HL-60 (cell line): ENCODE measurements at regions not wholly inside any gene's neighbourhood (a gene's known extent, or its start where the extent isn't known, plus 50 kb on each side); places are given as distances from the start of the nearest gene placed in this dataset.

ENCODE experiments used
- DNase-seq, 2 experiments: peaks; one replicate each; pipeline ENCODE4 v3.0.0-alpha.2; 2010 to 2020; ENCODE audit warnings: low read depth in 1 of 2, low spot score in 1 of 2
- H3K27ac ChIP-seq: fragments of 250-450 bp; sonication (Bioruptor Pico); replicated peaks from 2 replicates; pipeline ENCODE4 v1.5.1; 2020; ENCODE audit warnings: mild to moderate bottlenecking, moderate library complexity
- H3K27me3 ChIP-seq: fragments of 250-450 bp; sonication (Bioruptor Pico); 2 replicates; pipeline ENCODE4 v1.5.1; 2021; ENCODE audit warnings: mild to moderate bottlenecking, moderate library complexity; ENCODE audit not compliant: insufficient read depth, poor library complexity, severe bottlenecking
- H3K4me3 ChIP-seq: replicated peaks from 2 replicates; pipeline ENCODE4 v1.5.1; 2011; ENCODE audit warnings: mild to moderate bottlenecking, control low read depth, low read length; ENCODE audit not compliant: insufficient read depth
- CTCF ChIP-seq: IDR thresholded peaks from one replicate; pipeline ENCODE4 v1.5.1; 2011; ENCODE audit warnings: low read length, control low read depth, inconsistent platforms; ENCODE audit not compliant: insufficient read depth
- GABPA ChIP-seq: IDR thresholded peaks from 2 replicates; pipeline ENCODE4 v1.6.1; 2012; ENCODE audit warnings: low read depth
- POLR2AphosphoS5 ChIP-seq: IDR thresholded peaks from 2 replicates; pipeline ENCODE4 v1.6.1; 2012; ENCODE audit warnings: low read depth
- REST ChIP-seq: IDR thresholded peaks from 2 replicates; pipeline ENCODE4 v1.6.1; 2012; ENCODE audit warnings: low read depth; ENCODE audit not compliant: insufficient replicate concordance
- SPI1 ChIP-seq: IDR thresholded peaks from 2 replicates; pipeline ENCODE4 v1.6.1; 2012; ENCODE audit warnings: low read depth, mild to moderate bottlenecking, borderline replicate concordance

GRCh38 chr4:32840461-32841189 is 2120.5 kb downstream of the PCDH7 start:
- Histone ChIP-seq H3K27ac (no peak overlapping the region), H3K27me3 (no peaks in the 10 kb centered on the region), H3K4me3 (no peak overlapping the region)
- no peak for DNase-seq
- TF ChIP-seq CTCF, result no peak
- TF ChIP-seq REST, result no peak
- no peak for TF ChIP-seq POLR2AphosphoS5
- no peak for TF ChIP-seq GABPA
- TF ChIP-seq SPI1, result no peak

GRCh38 chr4:32841217-32841616 is 2121.0 kb downstream of the PCDH7 start:
- Histone ChIP-seq H3K27me3 (no peaks in the 10 kb centered on the region), H3K4me3 (no peak overlapping the region), H3K27ac (no peak overlapping the region)
- TF ChIP-seq POLR2AphosphoS5 (no peak), SPI1 (no peak), REST (no peak), GABPA (no peak), CTCF (no peak)
- DNase-seq, result no peak

GRCh38 chr4:32847461-32847860 is 2127.3 kb downstream of the PCDH7 start:
- DNase-seq, result no peak
- Histone ChIP-seq H3K4me3 (no peak overlapping the region), H3K27ac (no peak overlapping the region), H3K27me3 (no peaks in the 10 kb centered on the region)
- no peak for TF ChIP-seq POLR2AphosphoS5
- no peak for TF ChIP-seq CTCF
- peak; percentile 94 for TF ChIP-seq REST
- TF ChIP-seq SPI1, result no peak
